HL-60 (cell line): ENCODE measurements at regions not wholly inside any gene's neighbourhood (a gene's known extent, or its start where the extent isn't known, plus 50 kb on each side); places are given as distances from the start of the nearest gene placed in this dataset.
"Not testable (repeated sequence)": the region's sequence is repeated elsewhere in the genome, so short reads cannot be mapped to it uniquely, and the experiment has no call there.

Source experiments
- DNase-seq, 2 experiments: peaks; one replicate each; pipeline ENCODE4 v3.0.0-alpha.2; 2010 to 2020; ENCODE audit warnings: low read depth in 1 of 2, low spot score in 1 of 2
- H3K27ac ChIP-seq: fragments of 250-450 bp; sonication (Bioruptor Pico); replicated peaks from 2 replicates; pipeline ENCODE4 v1.5.1; 2020; ENCODE audit warnings: mild to moderate bottlenecking, moderate library complexity
- H3K27me3 ChIP-seq: fragments of 250-450 bp; sonication (Bioruptor Pico); 2 replicates; pipeline ENCODE4 v1.5.1; 2021; ENCODE audit warnings: mild to moderate bottlenecking, moderate library complexity; ENCODE audit not compliant: insufficient read depth, poor library complexity, severe bottlenecking
- H3K4me3 ChIP-seq: replicated peaks from 2 replicates; pipeline ENCODE4 v1.5.1; 2011; ENCODE audit warnings: mild to moderate bottlenecking, control low read depth, low read length; ENCODE audit not compliant: insufficient read depth
- GABPA ChIP-seq: IDR thresholded peaks from 2 replicates; pipeline ENCODE4 v1.6.1; 2012; ENCODE audit warnings: low read depth
- POLR2AphosphoS5 ChIP-seq: IDR thresholded peaks from 2 replicates; pipeline ENCODE4 v1.6.1; 2012; ENCODE audit warnings: low read depth
- SPI1 ChIP-seq: IDR thresholded peaks from 2 replicates; pipeline ENCODE4 v1.6.1; 2012; ENCODE audit warnings: low read depth, mild to moderate bottlenecking, borderline replicate concordance
- TF ChIP-seq, protein P1 (sequence below): IDR thresholded peaks from 2 replicates; pipeline ENCODE4 v1.6.1; 2012; ENCODE audit warnings: low read depth; ENCODE audit not compliant: insufficient replicate concordance
- TF ChIP-seq, protein P2 (sequence below): IDR thresholded peaks from one replicate; pipeline ENCODE4 v1.5.1; 2011; ENCODE audit warnings: low read length, control low read depth, inconsistent platforms; ENCODE audit not compliant: insufficient read depth

DNA sequence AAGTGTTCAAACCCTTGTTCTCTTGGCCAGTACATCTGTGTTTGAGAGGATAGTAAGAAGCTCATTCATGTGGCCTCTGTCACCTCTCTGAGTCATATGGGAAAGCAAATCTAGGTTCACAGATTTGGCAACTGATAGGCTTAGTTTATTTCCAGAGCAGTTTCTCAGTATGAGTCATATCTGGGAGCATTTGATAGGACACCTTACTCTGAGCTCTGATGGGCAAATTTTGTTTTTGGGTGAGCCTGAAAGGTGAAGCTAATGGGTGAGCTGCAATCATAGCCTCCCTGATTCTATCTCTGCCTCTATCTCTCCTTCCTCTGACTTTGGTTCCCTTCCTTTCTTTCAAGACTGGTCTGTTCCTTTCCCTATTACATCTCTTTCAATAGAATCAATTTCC, 134.4 kb downstream of the S1PR1 start:
- TF ChIP-seq SPI1 (no peak), POLR2AphosphoS5 (no peak), GABPA (no peak)
- TF ChIP-seq, protein P1, sequence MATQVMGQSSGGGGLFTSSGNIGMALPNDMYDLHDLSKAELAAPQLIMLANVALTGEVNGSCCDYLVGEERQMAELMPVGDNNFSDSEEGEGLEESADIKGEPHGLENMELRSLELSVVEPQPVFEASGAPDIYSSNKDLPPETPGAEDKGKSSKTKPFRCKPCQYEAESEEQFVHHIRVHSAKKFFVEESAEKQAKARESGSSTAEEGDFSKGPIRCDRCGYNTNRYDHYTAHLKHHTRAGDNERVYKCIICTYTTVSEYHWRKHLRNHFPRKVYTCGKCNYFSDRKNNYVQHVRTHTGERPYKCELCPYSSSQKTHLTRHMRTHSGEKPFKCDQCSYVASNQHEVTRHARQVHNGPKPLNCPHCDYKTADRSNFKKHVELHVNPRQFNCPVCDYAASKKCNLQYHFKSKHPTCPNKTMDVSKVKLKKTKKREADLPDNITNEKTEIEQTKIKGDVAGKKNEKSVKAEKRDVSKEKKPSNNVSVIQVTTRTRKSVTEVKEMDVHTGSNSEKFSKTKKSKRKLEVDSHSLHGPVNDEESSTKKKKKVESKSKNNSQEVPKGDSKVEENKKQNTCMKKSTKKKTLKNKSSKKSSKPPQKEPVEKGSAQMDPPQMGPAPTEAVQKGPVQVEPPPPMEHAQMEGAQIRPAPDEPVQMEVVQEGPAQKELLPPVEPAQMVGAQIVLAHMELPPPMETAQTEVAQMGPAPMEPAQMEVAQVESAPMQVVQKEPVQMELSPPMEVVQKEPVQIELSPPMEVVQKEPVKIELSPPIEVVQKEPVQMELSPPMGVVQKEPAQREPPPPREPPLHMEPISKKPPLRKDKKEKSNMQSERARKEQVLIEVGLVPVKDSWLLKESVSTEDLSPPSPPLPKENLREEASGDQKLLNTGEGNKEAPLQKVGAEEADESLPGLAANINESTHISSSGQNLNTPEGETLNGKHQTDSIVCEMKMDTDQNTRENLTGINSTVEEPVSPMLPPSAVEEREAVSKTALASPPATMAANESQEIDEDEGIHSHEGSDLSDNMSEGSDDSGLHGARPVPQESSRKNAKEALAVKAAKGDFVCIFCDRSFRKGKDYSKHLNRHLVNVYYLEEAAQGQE = no peak
- TF ChIP-seq, protein P2, sequence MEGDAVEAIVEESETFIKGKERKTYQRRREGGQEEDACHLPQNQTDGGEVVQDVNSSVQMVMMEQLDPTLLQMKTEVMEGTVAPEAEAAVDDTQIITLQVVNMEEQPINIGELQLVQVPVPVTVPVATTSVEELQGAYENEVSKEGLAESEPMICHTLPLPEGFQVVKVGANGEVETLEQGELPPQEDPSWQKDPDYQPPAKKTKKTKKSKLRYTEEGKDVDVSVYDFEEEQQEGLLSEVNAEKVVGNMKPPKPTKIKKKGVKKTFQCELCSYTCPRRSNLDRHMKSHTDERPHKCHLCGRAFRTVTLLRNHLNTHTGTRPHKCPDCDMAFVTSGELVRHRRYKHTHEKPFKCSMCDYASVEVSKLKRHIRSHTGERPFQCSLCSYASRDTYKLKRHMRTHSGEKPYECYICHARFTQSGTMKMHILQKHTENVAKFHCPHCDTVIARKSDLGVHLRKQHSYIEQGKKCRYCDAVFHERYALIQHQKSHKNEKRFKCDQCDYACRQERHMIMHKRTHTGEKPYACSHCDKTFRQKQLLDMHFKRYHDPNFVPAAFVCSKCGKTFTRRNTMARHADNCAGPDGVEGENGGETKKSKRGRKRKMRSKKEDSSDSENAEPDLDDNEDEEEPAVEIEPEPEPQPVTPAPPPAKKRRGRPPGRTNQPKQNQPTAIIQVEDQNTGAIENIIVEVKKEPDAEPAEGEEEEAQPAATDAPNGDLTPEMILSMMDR = no peak
- Histone ChIP-seq H3K27me3 (no peaks in the 10 kb centered on the region), H3K27ac (no peak overlapping the region), H3K4me3 (no peak overlapping the region)
- no peak for DNase-seq

DNA sequence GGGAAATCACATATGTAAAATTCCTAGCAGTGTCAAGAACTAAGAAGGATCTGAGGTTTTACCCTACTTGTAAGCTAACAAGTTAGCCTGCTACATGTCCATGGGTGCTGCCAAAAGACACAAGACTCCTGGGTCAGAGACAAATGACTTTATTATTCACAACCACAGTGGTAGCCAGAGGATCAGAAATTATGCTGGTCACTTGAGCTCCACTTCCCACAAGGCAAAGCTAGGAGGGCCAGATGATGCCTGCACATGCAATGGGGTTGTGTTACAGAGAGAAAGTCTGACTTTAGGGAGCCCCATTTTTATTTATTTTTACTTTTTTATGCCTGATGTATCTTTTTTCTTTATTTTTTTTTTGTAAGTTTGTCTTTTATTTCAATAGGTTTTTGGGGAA, 136.8 kb downstream of the S1PR1 start:
- no peak overlapping the region for H3K27ac ChIP-seq
- no peak for DNase-seq
- TF ChIP-seq POLR2AphosphoS5 (no peak), GABPA (no peak)
- TF ChIP-seq, protein P1 = no peak
- TF ChIP-seq, protein P2 = no peak
- no peaks in the 10 kb centered on the region for H3K27me3 ChIP-seq
- H3K4me3 ChIP-seq = no peak overlapping the region

DNA sequence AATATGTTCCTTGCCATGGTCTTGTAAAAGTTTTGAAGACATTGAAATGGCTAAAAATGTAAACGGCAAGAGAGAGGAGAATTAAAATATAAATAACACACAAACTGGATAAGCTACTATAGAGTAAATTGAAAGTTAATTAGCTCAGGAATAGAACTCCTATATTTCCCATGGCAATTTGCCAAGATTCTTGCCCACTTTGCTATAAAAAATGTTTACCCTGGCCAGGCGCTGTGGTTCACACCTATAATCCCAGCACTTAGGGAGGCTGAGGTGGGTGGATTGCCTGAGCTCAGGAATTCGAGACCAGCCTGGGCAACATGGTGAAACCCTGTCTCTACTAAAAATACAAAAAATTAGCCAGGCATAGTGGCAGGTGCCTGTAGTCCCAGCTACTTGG, 138.6 kb downstream of the S1PR1 start:
- not testable (repeated sequence) for DNase-seq, H3K27ac ChIP-seq, H3K4me3 ChIP-seq, H3K27me3 ChIP-seq

DNA sequence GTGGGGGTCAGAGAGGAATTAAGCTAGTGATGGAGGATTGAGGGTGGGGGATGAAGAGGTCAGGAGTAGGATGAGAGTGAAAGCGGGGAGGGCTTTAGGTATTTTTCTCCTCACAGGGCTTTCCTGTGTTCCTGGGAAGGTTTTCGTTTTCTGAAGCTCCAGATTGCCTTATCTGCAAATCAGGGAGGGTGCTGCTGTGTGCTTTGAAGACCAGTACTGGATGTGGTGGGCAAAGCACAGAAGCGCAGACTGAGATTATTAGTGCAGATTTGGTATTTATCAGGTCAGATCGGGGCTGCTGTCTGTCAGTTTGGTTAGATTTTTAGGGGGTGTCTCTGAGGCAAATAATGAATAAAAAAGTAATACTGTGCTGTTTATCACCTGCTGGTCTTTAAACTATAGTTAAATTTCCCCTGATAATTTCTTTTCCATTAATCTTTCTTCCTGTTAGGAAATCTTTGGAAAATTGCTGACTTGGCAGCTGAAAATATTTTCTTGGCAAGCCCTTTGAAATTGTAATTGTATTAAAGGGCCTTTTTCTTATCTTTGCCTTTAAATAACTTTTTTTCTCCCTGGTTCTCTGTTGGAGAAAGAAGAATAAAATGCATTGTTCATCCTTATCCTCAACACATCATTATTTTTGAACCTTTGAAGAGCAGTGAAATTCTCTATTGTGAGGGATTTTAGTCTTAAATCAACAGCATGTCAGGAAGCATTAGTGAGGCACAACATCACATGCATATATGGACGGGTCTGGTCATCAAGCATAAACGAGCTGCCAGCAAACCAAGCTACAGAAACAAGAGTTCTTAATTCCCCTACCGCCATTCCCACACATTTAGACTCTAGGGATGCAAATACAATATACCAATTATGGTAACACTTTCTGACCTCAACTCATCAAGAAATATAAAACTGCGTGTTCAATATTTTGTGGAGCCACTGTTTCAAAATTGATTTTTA, 139.6 kb downstream of the S1PR1 start:
- DNase-seq = no peak
- TF ChIP-seq SPI1 (no peak), GABPA (no peak), POLR2AphosphoS5 (no peak)
- TF ChIP-seq, protein P1 = no peak
- TF ChIP-seq, protein P2 = no peak
- no peaks in the 10 kb centered on the region for H3K27me3 ChIP-seq
- H3K4me3 ChIP-seq = no peak overlapping the region
- H3K27ac ChIP-seq = no peak overlapping the region
